Memory B cell (primary cell): ENCODE measurements at regions not wholly inside any gene's neighbourhood (a gene's known extent, or its start where the extent isn't known, plus 50 kb on each side); places are given as distances from the start of the nearest gene placed in this dataset.

Source experiments
- ATAC-seq: fragments of 150-1000 bp; cut with Tn5 transposase; 2 replicates; pipeline ENCODE4 v1.10.0; 2021; ENCODE audit warnings: low read depth, mild to moderate bottlenecking, moderate library complexity
- DNase-seq, 2 donors: peaks; one replicate each; pipeline ENCODE4 v3.0.0; 2022; ENCODE audit warnings: low spot score in 2 of 2
- H3K27ac Mint-ChIP-seq: one replicate; pipeline ENCODE4 v1.8.0; 2022; ENCODE audit warnings: mild to moderate bottlenecking, moderate library complexity, mixed read lengths
- H3K27me3 Mint-ChIP-seq: one replicate; pipeline ENCODE4 v1.8.0; 2022; ENCODE audit warnings: mixed read lengths
- H3K36me3 Mint-ChIP-seq: one replicate; pipeline ENCODE4 v1.8.0; 2022; ENCODE audit warnings: mild to moderate bottlenecking, mixed read lengths
- H3K4me1 Mint-ChIP-seq: one replicate; pipeline ENCODE4 v1.8.0; 2022; ENCODE audit warnings: mixed read lengths
- H3K4me3 Mint-ChIP-seq: one replicate; pipeline ENCODE4 v1.8.0; 2022; ENCODE audit warnings: mild to moderate bottlenecking, moderate library complexity, mixed read lengths
- H3K9me3 Mint-ChIP-seq: one replicate; pipeline ENCODE4 v1.8.0; 2022; ENCODE audit warnings: mixed read lengths

DNA sequence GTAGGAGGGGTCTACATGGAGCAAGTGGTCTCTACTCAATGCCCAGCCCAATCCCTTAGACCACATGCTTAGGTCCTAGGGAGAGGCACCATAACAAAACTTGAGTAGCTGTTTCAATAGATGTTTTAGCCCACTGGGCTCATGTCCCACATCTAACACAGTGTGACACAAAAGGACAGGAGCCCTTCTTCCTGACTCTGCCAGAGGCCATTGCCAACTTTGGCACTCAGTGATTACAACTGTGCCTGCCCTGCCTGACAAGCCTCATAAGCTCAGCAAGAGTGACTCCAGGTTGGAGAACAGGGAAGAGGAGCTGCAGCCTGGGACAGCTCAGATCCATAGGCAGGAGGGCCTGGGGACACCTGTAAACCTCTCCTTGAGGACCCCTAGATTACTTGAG lies 230.8 kb downstream of the ENC1 start:
- ATAC-seq (no peak), DNase-seq (no peak)
- H3K27me3 Mint-ChIP-seq = peaks cover 8% of the 10 kb centered on the region
- no peaks in the 10 kb centered on the region for H3K36me3 Mint-ChIP-seq
- no peak overlapping the region for H3K4me3 Mint-ChIP-seq
- H3K9me3 Mint-ChIP-seq = no peaks in the 10 kb centered on the region
- peaks cover 3% of the 10 kb centered on the region for H3K4me1 Mint-ChIP-seq
- no peak overlapping the region for H3K27ac Mint-ChIP-seq

DNA sequence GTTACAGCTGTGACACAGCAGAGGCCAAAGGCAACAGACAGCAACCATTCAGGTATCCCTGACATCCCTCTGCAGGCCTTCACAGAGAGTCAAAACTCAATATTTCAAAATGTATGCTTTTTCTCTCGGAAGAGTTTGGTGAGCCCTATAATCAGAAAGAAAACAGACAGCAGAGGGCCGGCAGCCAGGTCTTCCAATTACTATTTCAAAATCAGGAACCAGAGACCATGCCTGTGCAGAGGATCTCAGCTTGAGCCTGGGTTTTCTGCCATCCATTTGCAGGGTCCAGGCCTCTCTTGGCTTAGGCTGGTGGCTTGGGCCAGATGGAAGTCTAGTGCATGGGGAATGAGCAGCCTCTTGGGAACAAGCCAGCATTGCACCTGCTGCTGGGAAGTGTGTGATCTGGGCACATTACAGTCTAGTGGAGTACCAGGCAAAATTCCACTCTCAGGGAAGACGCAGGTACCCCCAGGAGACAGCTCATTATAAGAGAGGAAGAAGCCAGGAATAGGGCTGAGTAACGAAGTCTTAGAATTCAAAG lies 231.3 kb downstream of the ENC1 start:
- ATAC-seq = no peak
- Mint-ChIP-seq H3K4me3 (no peak overlapping the region), H3K36me3 (no peaks in the 10 kb centered on the region), H3K9me3 (no peaks in the 10 kb centered on the region), H3K4me1 (peaks cover 3% of the 10 kb centered on the region), H3K27ac (no peak overlapping the region), H3K27me3 (peaks cover 6% of the 10 kb centered on the region)
- DNase-seq = no peak

- Mint-ChIP-seq H3K4me1 (peaks cover 3% of the 10 kb centered on the region), H3K27me3 (peaks cover 6% of the 10 kb centered on the region), H3K4me3 (no peak overlapping the region), H3K27ac (no peak overlapping the region), H3K36me3 (no peaks in the 10 kb centered on the region), H3K9me3 (no peaks in the 10 kb centered on the region)
- ATAC-seq (no peak), DNase-seq (no peak)
Observed at GRCh38 chr5:74408150-74409043, 232.1 kb downstream of the ENC1 start.

GRCh38 chr5:74407701-74408100 lies 232.8 kb downstream of the ENC1 start:
- Mint-ChIP-seq H3K27ac (no peak overlapping the region), H3K36me3 (no peaks in the 10 kb centered on the region), H3K4me3 (no peak overlapping the region), H3K9me3 (no peaks in the 10 kb centered on the region), H3K27me3 (peaks cover 6% of the 10 kb centered on the region), H3K4me1 (peaks cover 3% of the 10 kb centered on the region)
- DNase-seq = no peak
- ATAC-seq = no peak

DNA sequence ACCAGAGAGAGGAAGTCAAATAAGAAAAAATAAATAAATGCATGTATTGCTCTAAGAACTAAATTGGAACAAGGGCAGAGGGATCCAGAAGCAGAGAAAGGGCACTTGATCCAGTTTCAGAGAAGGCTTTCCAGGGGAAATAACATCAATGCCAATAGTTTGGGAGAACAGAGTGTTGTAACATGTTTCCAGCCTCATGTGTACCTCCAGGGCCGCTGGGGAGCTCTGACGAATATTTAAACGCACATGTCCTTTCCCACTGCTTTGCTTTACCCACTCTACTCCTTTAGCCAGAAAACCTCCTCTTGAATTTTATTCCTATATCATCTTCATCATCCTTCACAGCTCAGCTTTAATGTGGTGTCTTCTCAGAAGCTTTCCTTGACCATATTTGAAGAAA lies 233.7 kb downstream of the ENC1 start:
- H3K27me3 Mint-ChIP-seq = peaks cover 9% of the 10 kb centered on the region
- no peak overlapping the region for H3K4me3 Mint-ChIP-seq
- no peak for DNase-seq
- H3K27ac Mint-ChIP-seq = no peak overlapping the region
- H3K4me1 Mint-ChIP-seq = peaks cover 3% of the 10 kb centered on the region
- no peaks in the 10 kb centered on the region for H3K9me3 Mint-ChIP-seq
- no peak for ATAC-seq
- no peaks in the 10 kb centered on the region for H3K36me3 Mint-ChIP-seq

GRCh38 chr5:74405593-74405992 lies 234.9 kb downstream of the ENC1 start:
- ATAC-seq (no peak), DNase-seq (no peak)
- Mint-ChIP-seq H3K9me3 (no peaks in the 10 kb centered on the region), H3K4me3 (no peak overlapping the region), H3K27me3 (peaks cover 5% of the 10 kb centered on the region), H3K4me1 (no peaks in the 10 kb centered on the region), H3K36me3 (no peaks in the 10 kb centered on the region), H3K27ac (no peak overlapping the region)

DNA sequence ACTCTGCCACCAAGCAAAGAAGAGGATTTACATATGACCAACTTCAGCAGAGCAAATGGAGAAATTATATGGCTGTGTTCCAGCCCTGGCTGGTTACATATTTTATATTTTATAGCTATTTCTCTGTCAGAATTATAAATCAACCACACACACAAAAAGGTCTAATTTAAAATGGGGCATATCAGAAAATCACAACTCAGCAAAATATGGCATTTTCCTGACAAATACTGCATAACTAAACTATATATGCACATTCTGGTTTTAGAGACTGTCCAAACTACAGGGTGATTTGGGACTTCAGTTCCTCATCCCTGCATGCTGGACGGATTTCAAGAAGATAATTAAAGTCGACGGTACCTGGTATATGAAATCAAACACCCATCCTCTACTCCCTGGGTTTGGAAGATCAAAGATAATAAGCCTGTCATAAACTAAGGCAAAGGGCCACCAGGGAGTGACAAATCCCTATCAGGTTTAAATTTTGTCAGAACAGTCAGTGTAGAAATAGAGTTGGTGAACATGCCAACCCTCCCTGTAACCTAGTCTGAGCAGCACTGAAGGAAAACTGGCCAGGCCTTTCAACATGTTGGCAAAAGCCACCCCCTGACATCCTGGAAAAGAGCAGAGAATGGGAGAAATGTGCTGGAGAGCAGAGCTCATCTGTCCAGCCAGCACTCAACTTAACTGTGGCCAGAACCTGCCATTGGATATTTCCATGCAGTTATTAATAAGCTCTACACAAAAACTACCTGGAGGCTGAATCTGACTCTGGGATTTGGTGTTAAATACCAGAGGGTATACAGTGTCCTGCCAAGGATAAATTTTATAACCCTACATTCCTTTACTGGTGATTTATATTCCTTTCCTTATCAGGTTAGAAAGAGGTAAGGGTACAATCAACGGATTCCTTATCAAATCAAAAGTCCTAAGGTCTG lies 235.7 kb downstream of the ENC1 start:
- Mint-ChIP-seq H3K27ac (no peak overlapping the region), H3K4me3 (no peak overlapping the region), H3K36me3 (no peaks in the 10 kb centered on the region), H3K9me3 (no peaks in the 10 kb centered on the region), H3K27me3 (peaks cover 5% of the 10 kb centered on the region), H3K4me1 (no peaks in the 10 kb centered on the region)
- no peak for ATAC-seq
- DNase-seq = no peak

GRCh38 chr5:74403771-74404170 lies 236.8 kb downstream of the ENC1 start:
- H3K27ac Mint-ChIP-seq = no peak overlapping the region
- H3K4me3 Mint-ChIP-seq = no peak overlapping the region
- peaks cover 5% of the 10 kb centered on the region for H3K27me3 Mint-ChIP-seq
- H3K9me3 Mint-ChIP-seq = peaks cover 2% of the 10 kb centered on the region
- H3K4me1 Mint-ChIP-seq = no peaks in the 10 kb centered on the region
- no peak for DNase-seq
- ATAC-seq = no peak
- H3K36me3 Mint-ChIP-seq = no peaks in the 10 kb centered on the region

GRCh38 chr5:74402553-74402952 lies 238.0 kb downstream of the ENC1 start:
- Mint-ChIP-seq H3K9me3 (peaks cover 2% of the 10 kb centered on the region), H3K36me3 (no peaks in the 10 kb centered on the region), H3K4me1 (no peaks in the 10 kb centered on the region), H3K27ac (no peak overlapping the region), H3K4me3 (no peak overlapping the region), H3K27me3 (peaks cover 3% of the 10 kb centered on the region)
- DNase-seq (no peak), ATAC-seq (no peak)

GRCh38 chr5:74401946-74402320 lies 238.6 kb downstream of the ENC1 start:
- H3K9me3 Mint-ChIP-seq = peaks cover 2% of the 10 kb centered on the region
- H3K4me3 Mint-ChIP-seq = no peak overlapping the region
- peaks cover 3% of the 10 kb centered on the region for H3K27me3 Mint-ChIP-seq
- H3K4me1 Mint-ChIP-seq = no peaks in the 10 kb centered on the region
- ATAC-seq = no peak
- no peak overlapping the region for H3K27ac Mint-ChIP-seq
- no peak for DNase-seq
- H3K36me3 Mint-ChIP-seq = no peaks in the 10 kb centered on the region

DNA sequence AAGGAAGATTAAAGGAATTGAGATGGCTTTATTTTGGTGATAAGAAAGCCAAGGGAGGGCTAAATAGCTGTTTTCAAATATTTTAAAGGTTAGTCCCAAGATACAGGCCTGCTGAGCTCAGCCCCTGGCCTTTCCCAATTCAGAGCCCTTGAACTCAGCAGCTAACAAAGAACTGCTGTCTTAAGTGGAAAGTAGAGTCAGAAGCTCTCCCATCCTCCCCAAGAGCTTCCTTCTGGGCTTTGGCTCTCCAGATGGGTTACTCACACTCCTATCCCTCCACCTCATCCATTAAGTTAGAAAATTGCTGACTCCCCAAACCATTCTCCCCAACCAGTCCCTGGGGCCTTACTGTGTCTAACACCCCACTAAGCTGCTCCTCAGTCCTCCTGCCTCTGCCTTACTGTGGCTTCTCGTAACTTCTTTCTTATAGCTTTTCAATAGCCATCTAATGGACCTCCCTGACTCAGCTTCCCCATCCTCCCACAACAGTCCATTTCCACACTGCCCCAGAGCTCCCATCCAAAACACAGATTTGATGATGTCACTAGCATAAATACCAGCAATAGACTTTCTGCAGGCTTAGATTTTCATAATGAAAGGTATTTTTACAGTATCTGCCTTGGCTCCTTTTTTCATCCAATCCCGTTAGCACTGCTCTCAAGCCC lies 239.1 kb downstream of the ENC1 start:
- H3K9me3 Mint-ChIP-seq = peaks cover 2% of the 10 kb centered on the region
- H3K36me3 Mint-ChIP-seq = no peaks in the 10 kb centered on the region
- H3K27me3 Mint-ChIP-seq = peaks cover 3% of the 10 kb centered on the region
- H3K27ac Mint-ChIP-seq = no peak overlapping the region
- no peak overlapping the region for H3K4me3 Mint-ChIP-seq
- no peaks in the 10 kb centered on the region for H3K4me1 Mint-ChIP-seq
- DNase-seq (no peak), ATAC-seq (no peak)

DNA sequence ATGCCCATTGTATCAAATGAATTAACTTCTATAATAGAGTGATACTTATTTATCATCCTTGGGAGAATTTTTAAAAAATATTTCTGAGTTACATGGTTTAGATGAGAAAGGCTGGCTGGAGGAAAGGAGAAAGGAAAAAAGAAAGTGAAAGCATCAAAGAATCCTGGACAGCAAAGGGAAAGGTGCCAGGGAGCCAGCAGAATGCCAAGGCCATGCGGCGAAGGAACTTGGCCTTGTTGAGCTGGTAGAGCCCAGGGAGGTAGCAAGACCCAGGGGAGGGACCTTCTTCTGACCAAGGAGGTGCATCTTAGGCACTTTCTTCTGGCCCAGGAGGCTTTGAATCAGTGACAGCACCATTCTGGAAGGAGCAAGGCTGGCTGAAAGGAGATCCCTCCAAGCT lies 240.5 kb downstream of the ENC1 start:
- Mint-ChIP-seq H3K36me3 (no peaks in the 10 kb centered on the region), H3K9me3 (peaks cover 2% of the 10 kb centered on the region), H3K27me3 (peaks cover 3% of the 10 kb centered on the region), H3K27ac (no peak overlapping the region), H3K4me1 (peaks cover 2% of the 10 kb centered on the region), H3K4me3 (no peak overlapping the region)
- no peak for ATAC-seq
- DNase-seq = no peak

DNA sequence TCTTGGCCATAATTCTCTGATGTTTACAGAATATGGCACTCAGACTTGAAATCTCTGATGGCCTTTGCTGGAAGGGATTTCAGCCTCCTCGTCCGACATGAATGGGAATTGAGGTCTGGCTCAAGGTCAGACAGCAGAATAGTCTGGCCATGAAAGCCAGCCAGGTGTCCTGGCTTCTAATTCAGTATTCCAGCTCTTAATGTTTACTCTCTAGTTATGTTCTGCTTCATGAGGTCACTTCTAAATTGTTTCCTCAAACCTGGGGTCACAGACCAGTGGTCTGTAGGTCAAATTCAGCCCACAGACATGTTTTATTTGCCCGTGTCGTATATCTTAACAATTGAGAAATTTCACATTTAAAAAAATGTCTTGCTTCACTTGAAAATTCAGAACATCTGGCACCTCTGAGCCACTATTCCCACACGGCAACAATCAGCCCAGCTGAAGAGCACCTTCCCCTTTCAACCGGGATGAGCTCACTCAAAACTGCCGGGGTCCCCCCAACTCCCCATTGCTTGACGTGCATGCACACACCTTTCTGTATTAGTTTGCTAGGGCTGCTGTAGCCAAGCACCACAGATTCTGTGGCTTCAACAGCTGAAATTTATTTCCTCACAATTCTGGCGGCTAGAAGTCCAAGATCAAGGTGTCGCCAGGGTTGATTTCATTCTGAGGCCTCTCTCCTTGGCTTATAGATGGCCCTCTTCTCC lies 243.5 kb downstream of the ENC1 start:
- Mint-ChIP-seq H3K27ac (no peak overlapping the region), H3K4me1 (peaks cover 2% of the 10 kb centered on the region)
- DNase-seq = no peak

More for the DNA sequence above, 243.5 kb downstream of the ENC1 start:
- Mint-ChIP-seq H3K4me3 (no peak overlapping the region), H3K27me3 (no peaks in the 10 kb centered on the region), H3K36me3 (no peaks in the 10 kb centered on the region), H3K9me3 (peaks cover 2% of the 10 kb centered on the region)
- no peak for ATAC-seq
